IMR-90 (cell line): ENCODE measurements at regions not wholly inside any gene's neighbourhood (a gene's known extent, or its start where the extent isn't known, plus 50 kb on each side); places are given as distances from the start of the nearest gene placed in this dataset.

ENCODE experiments used
- ATAC-seq: fragments of 200-7000 bp; cut with Tn5 transposase; 2 replicates; pipeline ENCODE4 v1.9.1; 2020; ENCODE audit warnings: low read depth, mild to moderate bottlenecking, moderate library complexity
- BruUV-seq: library from RNA; stranded (reverse); fragments of 400-500 nt; replicated peaks from 2 replicates; lab custom pipeline; 2021; lab: Mats Ljungman, UMichigan
- CTCF ChIA-PET: fragments of 300-600 bp; formaldehyde crosslinking; extraction: SDS; loops from one replicate; lab custom pipeline; 2021; ENCODE audit warnings: antibody characterized with exemption; lab: Yijun Ruan, JAX
- POLR2A ChIA-PET: fragments of 300-600 bp; sonication (Branson Sonifier 250); formaldehyde crosslinking; loops from one replicate; lab custom pipeline; 2022; ENCODE audit warnings: antibody characterized with exemption; ENCODE audit not compliant: unreplicated experiment; lab: Charles Lee
- DNase-seq: peaks from one replicate; pipeline ENCODE4 v3.0.0; 2013
- H2AFZ ChIP-seq: replicated peaks from 2 replicates; pipeline ENCODE3; 2013; ENCODE audit warnings: low read length, mild to moderate bottlenecking; ENCODE audit not compliant: poor library complexity
- H2AK5ac ChIP-seq: 2 replicates; pipeline ENCODE4 v1.6.1; 2013; ENCODE audit warnings: low read depth, low read length, inconsistent platforms
- H2AK9ac ChIP-seq: replicated peaks from 2 replicates; pipeline ENCODE3; 2013; ENCODE audit warnings: mild to moderate bottlenecking, low read depth, low read length, moderate library complexity; ENCODE audit not compliant: poor library complexity
- H2BK120ac ChIP-seq: 2 replicates; pipeline ENCODE4 v1.6.1; 2013; ENCODE audit warnings: low read depth, low read length, inconsistent platforms
- H2BK15ac ChIP-seq: 3 replicates; pipeline ENCODE4 v1.6.1; 2013; ENCODE audit warnings: low read depth, low read length, inconsistent platforms
- H2BK20ac ChIP-seq: 2 replicates; pipeline ENCODE4 v1.6.1; 2013; ENCODE audit warnings: low read depth, mild to moderate bottlenecking, inconsistent platforms, low read length, moderate library complexity
- H2BK5ac ChIP-seq: 2 replicates; pipeline ENCODE4 v1.6.1; 2013; ENCODE audit warnings: mild to moderate bottlenecking, low read depth, low read length, inconsistent platforms; ENCODE audit not compliant: poor library complexity, severe bottlenecking
- H3K14ac ChIP-seq: replicated peaks from 2 replicates; pipeline ENCODE4 v1.6.1; 2013; ENCODE audit warnings: low read depth, low read length, inconsistent platforms
- H3K18ac ChIP-seq: 2 replicates; pipeline ENCODE4 v1.6.1; 2013; ENCODE audit warnings: low read depth, low read length, control low read depth
- H3K23ac ChIP-seq: 2 replicates; pipeline ENCODE4 v1.6.1; 2013; ENCODE audit warnings: low read depth, low read length, inconsistent platforms
- H3K27ac ChIP-seq: 2 replicates; pipeline ENCODE4 v1.5.1; 2013; ENCODE audit warnings: mild to moderate bottlenecking, control low read depth, low read length; ENCODE audit not compliant: insufficient read depth
- H3K27me3 ChIP-seq: 2 replicates; pipeline ENCODE4 v1.6.1; 2013; ENCODE audit warnings: low read length; ENCODE audit not compliant: control insufficient read depth, insufficient read depth
- H3K36me3 ChIP-seq: 2 replicates; pipeline ENCODE4 v1.6.1; 2013; ENCODE audit warnings: low read length, mixed read lengths; ENCODE audit not compliant: control insufficient read depth, insufficient read depth
- H3K4ac ChIP-seq: 2 replicates; pipeline ENCODE4 v1.6.1; 2013; ENCODE audit warnings: low read depth, low read length, inconsistent platforms
- H3K4me1 ChIP-seq: 2 replicates; pipeline ENCODE4 v1.6.1; 2013; ENCODE audit warnings: low read length, mixed read lengths; ENCODE audit not compliant: control insufficient read depth, insufficient read depth
- H3K4me2 ChIP-seq: 2 replicates; pipeline ENCODE4 v1.6.1; 2013; ENCODE audit warnings: low read depth, mild to moderate bottlenecking, control low read depth, low read length, moderate library complexity
- H3K4me3 ChIP-seq: 2 replicates; pipeline ENCODE4 v1.5.1; 2013; ENCODE audit warnings: low read depth, mild to moderate bottlenecking, control low read depth, low read length, moderate library complexity; ENCODE audit not compliant: insufficient read depth
- H3K56ac ChIP-seq: 2 replicates; pipeline ENCODE4 v1.6.1; 2013; ENCODE audit warnings: low read length, inconsistent platforms; ENCODE audit not compliant: insufficient read depth; ENCODE audit errors: extremely low read depth
- H3K79me1 ChIP-seq, 2 experiments: 2 replicates each; pipeline ENCODE4 v1.6.1; 2013; ENCODE audit warnings: low read length in 2 of 2, inconsistent platforms in 1 of 2, low read depth in 1 of 2
- H3K9ac ChIP-seq: 2 replicates; pipeline ENCODE4 v1.6.1; 2013; ENCODE audit warnings: low read depth, low read length, control low read depth
- H3K9me1 ChIP-seq: 2 replicates; pipeline ENCODE4 v1.6.1; 2013; ENCODE audit warnings: low read length, inconsistent platforms; ENCODE audit not compliant: insufficient read depth
- H3K9me3 ChIP-seq: 2 replicates; pipeline ENCODE4 v1.6.1; 2013; ENCODE audit warnings: low read length; ENCODE audit not compliant: control insufficient read depth, insufficient read depth
- H4K20me1 ChIP-seq: 2 replicates; pipeline ENCODE4 v1.6.1; 2013; ENCODE audit warnings: low read length, inconsistent platforms; ENCODE audit not compliant: insufficient read depth
- H4K5ac ChIP-seq: 2 replicates; pipeline ENCODE4 v1.6.1; 2013; ENCODE audit warnings: mild to moderate bottlenecking, low read depth, low read length, control low read depth
- H4K8ac ChIP-seq, 2 experiments: 2 replicates each; pipeline ENCODE4 v1.6.1; 2013; ENCODE audit warnings: low read depth in 2 of 2, low read length in 2 of 2, control low read depth in 1 of 2, inconsistent platforms in 1 of 2
- H4K91ac ChIP-seq: 2 replicates; pipeline ENCODE4 v1.6.1; 2013; ENCODE audit warnings: low read depth, low read length, inconsistent platforms; ENCODE audit not compliant: insufficient read depth
- CEBPB ChIP-seq: IDR thresholded peaks from 2 replicates; pipeline ENCODE4 v1.6.1; 2012; ENCODE audit warnings: low read depth, low read length, improper control_type of control experiment
- RAD21 ChIP-seq: IDR thresholded peaks from 2 replicates; pipeline ENCODE4 v1.6.1; 2012; ENCODE audit warnings: low read length, improper control_type of control experiment
- USF2 ChIP-seq: fragments of 150-350 bp; IDR thresholded peaks from 2 replicates; pipeline ENCODE4 v1.6.1; 2017; ENCODE audit warnings: mild to moderate bottlenecking, antibody characterized with exemption, low read length, low read depth
- WGBS, 2 experiments: methylation state at CpG; one replicate each; pipeline versions ENCODE4 v1.1.5 to v1.1.7; 2013; ENCODE audit warnings: missing lambda C conversion rate in 2 of 2; ENCODE audit not compliant: insufficient read length in 1 of 2; ENCODE audit errors: extremely low coverage in 2 of 2; 5-methylcytosine and 5-hydroxymethylcytosine counted together
- dilution Hi-C: fragments of 300-500 bp; cut with HindIII; formaldehyde crosslinking; loops from one replicate; pipeline ENCODE4 v1.14.3; 2018; ENCODE audit warnings: low sequenced_read_pairs; ENCODE audit not compliant: unreplicated experiment
- in situ Hi-C: fragments of 300-500 bp; cut with MboI; formaldehyde crosslinking; loops from 3 replicates; pipeline ENCODE4 v1.14.3; 2019; ENCODE audit warnings: low sequenced_read_pairs, inconsistent platforms, mixed read lengths
- intact Hi-C: fragments of 100-400 bp; cut with micrococcal nuclease; formaldehyde crosslinking; loops from 2 replicates; pipeline ENCODE4 v1.10.0; 2022

GRCh38 chr6:167422934-167423333 lies 98.0 kb downstream of the TTLL2 start:
- DNase-seq = no peak
- no peak overlapping the region for H3K4me3 ChIP-seq

More at GRCh38 chr6:167422934-167423333, 98.0 kb downstream of the TTLL2 start:
- WGBS, 2 experiments = no CpG with 5 or more reads among the region's 23 CpGs
- Histone ChIP-seq H3K23ac (no peak overlapping the region), H3K4me2 (no peak overlapping the region), H4K5ac (no peak overlapping the region), H4K8ac (no peak overlapping the region), H2BK20ac (no peak overlapping the region), H2AK9ac (no peak overlapping the region), H2BK120ac (no peak overlapping the region), H2AFZ (no peak overlapping the region), H3K4me1 (no peaks in the 10 kb centered on the region), H2BK5ac (no peak overlapping the region), H3K18ac (no peak overlapping the region), H3K9me1 (no peaks in the 10 kb centered on the region), H3K4ac (no peak overlapping the region), H3K9ac (no peak overlapping the region), H4K91ac (no peak overlapping the region), H2BK15ac (no peak overlapping the region), H4K20me1 (no peaks in the 10 kb centered on the region), H3K56ac (no peak overlapping the region), H3K27me3 (no peaks in the 10 kb centered on the region), H2AK5ac (no peak overlapping the region), H3K14ac (no peak overlapping the region), H3K27ac (no peak overlapping the region), H3K79me1 (no peaks in the 10 kb centered on the region), H3K9me3 (peaks cover 27% of the 10 kb centered on the region), H3K36me3 (no peaks in the 10 kb centered on the region)
- BruUV-seq = no TSS peak
- TF ChIP-seq RAD21 (no peak), USF2 (no peak), CEBPB (no peak)
- dilution Hi-C loops = no loop called here
- no peak for ATAC-seq
- ChIA-PET CTCF (no interaction called here), POLR2A (no interaction called here)
- in situ Hi-C loops = no loop called here
- intact Hi-C loops = no loop called here
